GM21390 (cell line): ENCODE measurements at regions not wholly inside any gene's neighbourhood (a gene's known extent, or its start where the extent isn't known, plus 50 kb on each side); places are given as distances from the start of the nearest gene placed in this dataset.

Experiments
- ATAC-seq: cut with Tn5 transposase; IDR thresholded peaks from one replicate; pipeline ENCODE4 v1.9.1; 2021; ENCODE audit not compliant: unreplicated experiment

GRCh38 chr6:140576004-140576555 is 1201.6 kb upstream of the CITED2 start:
- no peak for ATAC-seq

- no peak for ATAC-seq
Measured at GRCh38 chr6:140572867-140573266, 1198.4 kb upstream of the CITED2 start.

GRCh38 chr6:140572129-140572528 is 1197.7 kb upstream of the CITED2 start:
- no peak for ATAC-seq

GRCh38 chr6:140571145-140571544 is 1196.7 kb upstream of the CITED2 start:
- no peak for ATAC-seq

GRCh38 chr6:140567466-140567865 is 1193.0 kb upstream of the CITED2 start:
- no peak for ATAC-seq

- ATAC-seq, result no peak
Measured at GRCh38 chr6:140566781-140567277, 1192.4 kb upstream of the CITED2 start.

- ATAC-seq, result no peak
Measured at GRCh38 chr6:140563728-140564127, 1189.3 kb upstream of the CITED2 start.

- no peak for ATAC-seq
Measured at GRCh38 chr6:140561701-140562100, 1187.3 kb upstream of the CITED2 start.

- ATAC-seq, result no peak
Measured at GRCh38 chr6:140560671-140561070, 1186.2 kb upstream of the CITED2 start.

- ATAC-seq, result no peak
Measured at GRCh38 chr6:140559458-140559857, 1185.0 kb upstream of the CITED2 start.

GRCh38 chr6:140554421-140554820 is 1180.0 kb upstream of the CITED2 start:
- no peak for ATAC-seq

GRCh38 chr6:140548366-140548765 is 1173.9 kb upstream of the CITED2 start:
- no peak for ATAC-seq

GRCh38 chr6:140546640-140547039 is 1172.2 kb upstream of the CITED2 start:
- ATAC-seq, result no peak

- no peak for ATAC-seq
Measured at GRCh38 chr6:140544431-140544830, 1170.0 kb upstream of the CITED2 start.

GRCh38 chr6:140542863-140543262 is 1168.4 kb upstream of the CITED2 start:
- no peak for ATAC-seq

- no peak for ATAC-seq
Measured at GRCh38 chr6:140541288-140541687, 1166.8 kb upstream of the CITED2 start.

- peak; percentile 43 for ATAC-seq
Measured at GRCh38 chr6:140540743-140541142, 1166.3 kb upstream of the CITED2 start.

- ATAC-seq, result no peak
Measured at GRCh38 chr6:140538926-140539325, 1164.5 kb upstream of the CITED2 start.

GRCh38 chr6:140537834-140538705 is 1163.6 kb upstream of the CITED2 start:
- ATAC-seq, result no peak

GRCh38 chr6:140537211-140537610 is 1162.8 kb upstream of the CITED2 start:
- ATAC-seq, result no peak

- no peak for ATAC-seq
Measured at GRCh38 chr6:140535511-140535910, 1161.1 kb upstream of the CITED2 start.

- no peak for ATAC-seq
Measured at GRCh38 chr6:140533526-140533925, 1159.1 kb upstream of the CITED2 start.
